ENCODE measurements at regions not wholly inside any gene's neighbourhood (a gene's known extent, or its start where the extent isn't known, plus 50 kb on each side); places are given as distances from the start of the nearest gene placed in this dataset.
"Not testable (repeated sequence)": the region's sequence is repeated elsewhere in the genome, so short reads cannot be mapped to it uniquely, and the experiment has no call there.

DNA sequence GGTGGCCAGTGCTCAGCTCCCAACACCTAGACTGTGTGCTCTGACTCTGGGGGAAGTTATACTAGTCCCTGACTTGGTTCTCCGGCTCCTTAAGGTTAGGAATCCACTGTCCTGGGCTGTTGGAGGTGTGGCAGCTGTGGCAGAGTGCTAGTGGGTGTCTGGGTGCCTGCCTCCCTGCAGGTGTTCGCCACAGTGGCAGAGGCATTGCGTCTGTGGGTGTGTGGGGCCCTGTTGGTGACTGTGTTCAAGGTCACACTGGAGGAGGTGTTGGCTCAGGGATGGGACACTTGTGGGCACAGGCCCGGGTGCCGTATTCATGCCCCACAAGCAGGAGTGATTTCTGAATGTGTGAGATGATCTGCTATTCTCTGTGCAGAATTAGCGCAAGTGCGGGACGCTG is 467.4 kb downstream of the TMEM121 start:
- ATAC-seq (no peak), DNase-seq (ENCODE audit: low spot score) (no peak), FAIRE-seq (no peak)
- Histone ChIP-seq H3K36me3 (replicated peaks in 1 of 2; ENCODE audit: control insufficient read depth in 1 of 2, insufficient read depth in 2 of 2, low read length in 2 of 2) (no peaks in the 10 kb centered on the region), H3K4me3 (replicated peaks in 1 of 3; ENCODE audit: insufficient read depth in 1 of 3, low read depth in 2 of 3, low read length in 3 of 3) (no peak overlapping the region), H4K20me1 (ENCODE audit: insufficient read depth, low read length) (no peaks in the 10 kb centered on the region), H3K27me3 (ENCODE audit: control insufficient read depth in 1 of 2, insufficient read depth in 2 of 2, low read length in 2 of 2) (no peaks in the 10 kb centered on the region; a peak in 1 of 5 replicates), H3K27ac (ENCODE audit: extremely low read length, insufficient read depth, low read length) (no peak overlapping the region), H3K4me1 (ENCODE audit: insufficient read depth, low read length) (no peaks in the 10 kb centered on the region), H2AFZ (ENCODE audit: low read length) (no peak overlapping the region), H3K4me2 (ENCODE audit: low read depth, low read length) (no peak overlapping the region), H3K79me2 (ENCODE audit: insufficient read depth, low read length) (no peaks in the 10 kb centered on the region), H3K9me3 (ENCODE audit: low read length) (no peaks in the 10 kb centered on the region), H3K9ac (ENCODE audit: insufficient read depth, low read depth, low read length) (no peak overlapping the region)
- intact Hi-C loops (cut with micrococcal nuclease; ENCODE audit: unreplicated experiment): no loop called here
- POLR2A ChIA-PET: no interaction called here
- CTCF ChIA-PET (ENCODE audit: low intra/inter-chr PET ratio, low total read pairs): no interaction called here
- BruUV-seq (replicated peaks): no TSS peak
- WGBS (ENCODE audit: low lambda C conversion rate): 75% methylated on average over 4 of the region's 8 CpGs
- TF ChIP-seq, protein P1, sequence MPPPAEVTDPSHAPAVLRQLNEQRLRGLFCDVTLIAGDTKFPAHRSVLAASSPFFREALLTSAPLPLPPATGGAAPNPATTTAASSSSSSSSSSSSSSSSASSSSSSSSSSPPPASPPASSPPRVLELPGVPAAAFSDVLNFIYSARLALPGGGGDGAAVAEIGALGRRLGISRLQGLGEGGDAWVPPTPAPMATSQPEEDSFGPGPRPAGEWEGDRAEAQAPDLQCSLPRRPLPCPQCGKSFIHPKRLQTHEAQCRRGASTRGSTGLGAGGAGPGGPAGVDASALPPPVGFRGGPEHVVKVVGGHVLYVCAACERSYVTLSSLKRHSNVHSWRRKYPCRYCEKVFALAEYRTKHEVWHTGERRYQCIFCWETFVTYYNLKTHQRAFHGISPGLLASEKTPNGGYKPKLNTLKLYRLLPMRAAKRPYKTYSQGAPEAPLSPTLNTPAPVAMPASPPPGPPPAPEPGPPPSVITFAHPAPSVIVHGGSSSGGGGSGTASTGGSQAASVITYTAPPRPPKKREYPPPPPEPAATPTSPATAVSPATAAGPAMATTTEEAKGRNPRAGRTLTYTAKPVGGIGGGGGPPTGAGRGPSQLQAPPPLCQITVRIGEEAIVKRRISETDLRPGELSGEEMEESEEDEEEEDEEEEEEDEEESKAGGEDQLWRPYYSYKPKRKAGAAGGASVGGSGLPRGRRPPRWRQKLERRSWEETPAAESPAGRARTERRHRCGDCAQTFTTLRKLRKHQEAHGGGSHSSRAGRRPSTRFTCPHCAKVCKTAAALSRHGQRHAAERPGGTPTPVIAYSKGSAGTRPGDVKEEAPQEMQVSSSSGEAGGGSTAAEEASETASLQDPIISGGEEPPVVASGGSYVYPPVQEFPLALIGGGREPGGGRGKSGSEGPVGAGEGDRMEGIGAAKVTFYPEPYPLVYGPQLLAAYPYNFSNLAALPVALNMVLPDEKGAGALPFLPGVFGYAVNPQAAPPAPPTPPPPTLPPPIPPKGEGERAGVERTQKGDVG (CRISPR knock-in tag; IDR thresholded peaks at IDR 0.05; ENCODE audit: borderline replicate concordance): no peak
- TF ChIP-seq NFE2L2 (IDR thresholded peaks at IDR 0.05; ENCODE audit: low read length): no peak
- TF ChIP-seq, protein P2, sequence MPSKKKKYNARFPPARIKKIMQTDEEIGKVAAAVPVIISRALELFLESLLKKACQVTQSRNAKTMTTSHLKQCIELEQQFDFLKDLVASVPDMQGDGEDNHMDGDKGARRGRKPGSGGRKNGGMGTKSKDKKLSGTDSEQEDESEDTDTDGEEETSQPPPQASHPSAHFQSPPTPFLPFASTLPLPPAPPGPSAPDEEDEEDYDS (CRISPR knock-in tag; IDR thresholded peaks at IDR 0.05): no peak
- TF ChIP-seq PAX8 (CRISPR knock-in tag; IDR thresholded peaks at IDR 0.05; ENCODE audit: borderline replicate concordance): no peak
- no peak for TF ChIP-seq ZNF761 (CRISPR knock-in tag; conservative IDR thresholded peaks at IDR 0.05)
- no peak for TF ChIP-seq STAG1 (CRISPR knock-in tag; IDR thresholded peaks at IDR 0.05)
- no peak for TF ChIP-seq ZNF672 (CRISPR knock-in tag; IDR thresholded peaks at IDR 0.05)
- TF ChIP-seq ZNF12 (CRISPR knock-in tag; IDR thresholded peaks at IDR 0.05): no peak
- in situ Hi-C loops (cut with HindIII; ENCODE audit: extremely low pct_ligation_motif_present, low pct_unique_long_range_greater_than_20kb): no loop called here

DNA sequence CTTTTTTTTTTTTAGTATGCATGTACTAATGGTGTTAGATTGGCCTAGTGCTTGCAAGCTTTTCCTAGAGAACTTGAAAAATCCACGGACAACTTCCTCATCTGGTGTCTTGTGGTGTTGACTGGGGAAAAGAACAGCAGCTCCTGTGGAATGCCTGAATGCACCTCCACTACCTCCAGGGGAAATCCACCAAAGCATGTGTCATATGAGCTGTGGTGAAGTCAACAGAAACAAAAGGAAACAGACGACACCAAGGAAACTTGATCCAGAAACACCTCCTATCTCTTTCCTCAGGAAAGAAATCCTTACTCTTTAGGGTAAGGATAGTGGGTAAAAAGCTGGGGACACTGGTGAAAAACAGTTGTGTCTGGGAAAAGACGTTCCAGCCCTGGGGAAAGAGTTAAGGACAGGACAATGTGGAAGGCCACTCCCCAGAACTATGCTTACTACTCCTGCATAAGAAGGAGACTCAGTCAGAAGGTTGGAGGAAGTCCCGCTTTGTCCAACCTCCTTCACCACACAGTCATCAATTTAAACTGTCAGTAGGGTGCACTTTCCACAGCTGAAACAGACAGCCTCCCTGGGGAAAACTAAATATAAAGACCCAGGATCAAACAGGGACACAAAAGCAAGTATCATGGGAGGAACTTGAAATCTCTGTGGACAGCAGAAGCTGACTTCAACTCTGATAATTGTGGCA is 468.8 kb downstream of the TMEM121 start:
- CTCF ChIA-PET (ENCODE audit: low intra/inter-chr PET ratio, low total read pairs); ATAC-seq; POLR2A ChIA-PET: not testable (repeated sequence)

DNA sequence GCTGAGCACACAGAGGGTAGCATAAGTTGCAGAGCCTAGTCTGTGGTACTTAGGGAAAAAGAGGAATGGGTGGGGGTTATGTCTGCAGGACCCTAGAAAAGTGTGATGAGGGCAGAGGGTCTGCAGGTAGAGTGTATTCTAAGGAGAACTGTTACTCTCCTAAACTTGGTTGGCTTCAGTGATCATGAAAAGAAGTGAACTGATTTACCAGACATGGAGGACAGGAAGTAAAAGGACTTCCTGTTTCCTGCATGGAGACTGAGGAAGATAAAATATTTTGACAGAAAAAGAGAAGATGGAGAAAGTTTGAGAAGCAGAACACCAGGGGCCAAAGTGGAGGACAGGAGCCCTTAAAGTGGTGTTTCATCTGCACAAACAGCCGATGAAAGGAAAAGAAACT is 472.2 kb downstream of the TMEM121 start:
- not testable (repeated sequence) for H3K79me2 ChIP-seq (ENCODE audit: insufficient read depth, low read length); FAIRE-seq

More for the DNA sequence above, 468.8 kb downstream of the TMEM121 start:
- H3K4me1 ChIP-seq (ENCODE audit: insufficient read depth, low read length); FAIRE-seq; H3K9ac ChIP-seq (ENCODE audit: insufficient read depth, low read depth, low read length); H3K27ac ChIP-seq (ENCODE audit: extremely low read length, insufficient read depth, low read length); H3K27me3 ChIP-seq (ENCODE audit: control insufficient read depth in 1 of 2, insufficient read depth in 2 of 2, low read length in 2 of 2); H4K20me1 ChIP-seq (ENCODE audit: insufficient read depth, low read length); in situ Hi-C loops (cut with HindIII; ENCODE audit: extremely low pct_ligation_motif_present, low pct_unique_long_range_greater_than_20kb); H3K36me3 ChIP-seq (replicated peaks in 1 of 2; ENCODE audit: control insufficient read depth in 1 of 2, insufficient read depth in 2 of 2, low read length in 2 of 2); H2AFZ ChIP-seq (ENCODE audit: low read length); DNase-seq (ENCODE audit: low spot score); intact Hi-C loops (cut with micrococcal nuclease; ENCODE audit: unreplicated experiment); BruUV-seq (replicated peaks); H3K4me2 ChIP-seq (ENCODE audit: low read depth, low read length); H3K79me2 ChIP-seq (ENCODE audit: insufficient read depth, low read length); H3K4me3 ChIP-seq (replicated peaks in 1 of 3; ENCODE audit: insufficient read depth in 1 of 3, low read depth in 2 of 3, low read length in 3 of 3): not testable (repeated sequence)
- WGBS (ENCODE audit: low lambda C conversion rate): 2% methylated on average over 4 of the region's 4 CpGs
- H3K9me3 ChIP-seq (ENCODE audit: low read length): peaks cover 11% of the 10 kb centered on the region

More for the DNA sequence above, 472.2 kb downstream of the TMEM121 start:
- peaks cover 15% of the 10 kb centered on the region for H3K9me3 ChIP-seq (ENCODE audit: low read length)
- H3K4me3 ChIP-seq (replicated peaks in 1 of 3; ENCODE audit: insufficient read depth in 1 of 3, low read depth in 2 of 3, low read length in 3 of 3); H3K36me3 ChIP-seq (replicated peaks in 1 of 2; ENCODE audit: control insufficient read depth in 1 of 2, insufficient read depth in 2 of 2, low read length in 2 of 2); H2AFZ ChIP-seq (ENCODE audit: low read length); intact Hi-C loops (cut with micrococcal nuclease; ENCODE audit: unreplicated experiment); BruUV-seq (replicated peaks); H3K27ac ChIP-seq (ENCODE audit: extremely low read length, insufficient read depth, low read length); H4K20me1 ChIP-seq (ENCODE audit: insufficient read depth, low read length); H3K4me1 ChIP-seq (ENCODE audit: insufficient read depth, low read length); H3K27me3 ChIP-seq (ENCODE audit: control insufficient read depth in 1 of 2, insufficient read depth in 2 of 2, low read length in 2 of 2); in situ Hi-C loops (cut with HindIII; ENCODE audit: extremely low pct_ligation_motif_present, low pct_unique_long_range_greater_than_20kb); DNase-seq (ENCODE audit: low spot score); H3K9ac ChIP-seq (ENCODE audit: insufficient read depth, low read depth, low read length); ATAC-seq; POLR2A ChIA-PET; H3K4me2 ChIP-seq (ENCODE audit: low read depth, low read length): not testable (repeated sequence)
- WGBS (ENCODE audit: low lambda C conversion rate): 96% methylated on average over 1 of the region's 1 CpG
- CTCF ChIA-PET (ENCODE audit: low intra/inter-chr PET ratio, low total read pairs): interaction anchor here (0.7 to 2.1 kb wide), 7 partner anchors 10 to 833 kb away, joined by 3 to 19 read pairs (median 6); no protein-coding TSS in a partner anchor

Measured in HepG2 (cell line).